NCI-H1105 (cell line): ENCODE measurements at regions not wholly inside any gene's neighbourhood (a gene's known extent, or its start where the extent isn't known, plus 50 kb on each side); places are given as distances from the start of the nearest gene placed in this dataset.

Source experiments
- DNase-seq: peaks from one replicate; lab custom pipeline; 2025; lab: John Stamatoyannopoulos, UW

DNA sequence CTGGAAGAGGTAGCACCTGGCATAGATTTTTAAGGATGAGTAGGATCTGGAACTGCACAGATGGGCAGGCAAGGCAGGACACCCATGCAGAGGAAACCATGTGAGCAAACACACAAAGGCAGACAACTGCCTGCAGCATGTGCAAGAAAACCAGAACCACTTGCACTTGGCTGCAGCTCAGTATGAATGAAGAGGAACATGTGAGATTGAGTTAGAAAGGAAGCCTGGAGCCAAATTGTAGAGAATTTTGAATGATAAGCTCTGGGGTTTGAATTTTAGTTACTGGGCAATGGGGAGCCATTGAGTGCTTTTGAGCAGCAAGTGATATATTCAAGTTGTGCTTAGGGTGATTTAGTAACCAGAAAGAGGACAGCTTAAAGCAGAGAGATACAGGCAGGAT, 583.4 kb downstream of the SOX6 start:
- DNase-seq = no peak

DNA sequence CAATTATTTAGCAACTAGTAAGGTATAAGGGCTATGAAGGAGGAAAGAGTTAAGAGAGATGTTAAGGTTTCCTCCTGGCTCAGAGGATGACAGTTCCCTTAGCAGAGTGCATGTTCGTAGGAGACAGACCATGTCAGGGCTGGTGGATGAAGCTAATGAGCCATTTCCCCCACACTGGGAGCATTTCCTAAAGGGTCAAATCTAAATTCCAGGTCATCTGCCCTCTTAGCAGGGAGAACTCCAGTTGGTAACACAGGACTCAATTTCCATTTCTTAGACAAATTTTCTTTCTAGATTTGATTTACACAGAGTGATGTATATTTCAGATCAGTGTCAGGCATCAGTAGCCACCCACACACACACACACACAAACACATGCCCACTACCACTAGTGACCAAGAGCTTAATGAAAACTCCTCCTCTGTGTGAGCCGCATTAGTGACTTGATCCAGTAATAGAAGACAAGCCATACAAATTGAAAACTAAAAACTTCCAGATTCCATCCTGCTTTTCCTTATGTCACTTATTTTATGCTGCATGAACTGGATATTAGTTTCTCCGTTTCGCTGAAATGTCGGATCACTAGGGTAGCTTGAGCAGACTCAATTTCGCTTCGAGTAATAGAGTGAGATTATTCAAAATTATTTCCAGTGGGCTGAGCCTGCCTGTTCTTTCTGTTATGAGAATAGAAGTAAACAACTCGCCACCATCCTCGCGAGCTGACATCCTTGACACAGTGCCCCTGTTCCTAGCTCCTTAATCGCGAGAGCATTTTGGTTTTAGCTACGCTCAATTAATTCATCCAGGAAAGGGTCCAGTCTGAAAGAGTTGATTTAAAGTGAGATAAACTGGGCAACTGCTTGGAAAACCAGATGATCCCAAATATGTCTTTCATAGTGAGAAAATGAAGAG, 582.6 kb downstream of the SOX6 start:
- no peak for DNase-seq

DNA sequence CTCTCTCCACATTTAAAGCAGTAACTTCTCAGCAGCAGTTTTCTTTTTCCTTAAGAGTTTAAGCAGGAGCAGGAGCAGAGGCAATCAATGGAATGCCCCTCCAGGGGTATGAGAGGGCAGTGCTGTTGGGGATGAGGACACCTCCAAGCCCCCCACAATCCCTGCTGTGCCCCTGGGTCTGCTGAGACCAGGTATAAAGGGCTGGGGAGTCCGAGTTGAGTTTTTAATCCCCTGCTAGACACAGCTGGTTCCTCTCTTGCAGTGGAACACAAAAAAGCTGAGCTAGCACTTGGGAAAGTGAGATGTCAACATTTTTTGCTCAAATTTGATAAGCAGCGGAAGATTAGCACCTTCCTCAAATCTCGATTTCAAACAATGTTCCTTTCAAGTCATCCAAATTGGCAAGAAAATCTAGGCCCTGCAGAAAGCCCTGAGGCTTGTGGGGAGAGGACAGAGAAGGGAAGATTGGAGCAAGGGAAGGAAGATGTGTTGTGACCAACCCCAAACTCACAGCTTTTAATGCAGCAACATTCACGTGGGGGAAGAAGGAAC, 581.9 kb downstream of the SOX6 start:
- DNase-seq = no peak

DNA sequence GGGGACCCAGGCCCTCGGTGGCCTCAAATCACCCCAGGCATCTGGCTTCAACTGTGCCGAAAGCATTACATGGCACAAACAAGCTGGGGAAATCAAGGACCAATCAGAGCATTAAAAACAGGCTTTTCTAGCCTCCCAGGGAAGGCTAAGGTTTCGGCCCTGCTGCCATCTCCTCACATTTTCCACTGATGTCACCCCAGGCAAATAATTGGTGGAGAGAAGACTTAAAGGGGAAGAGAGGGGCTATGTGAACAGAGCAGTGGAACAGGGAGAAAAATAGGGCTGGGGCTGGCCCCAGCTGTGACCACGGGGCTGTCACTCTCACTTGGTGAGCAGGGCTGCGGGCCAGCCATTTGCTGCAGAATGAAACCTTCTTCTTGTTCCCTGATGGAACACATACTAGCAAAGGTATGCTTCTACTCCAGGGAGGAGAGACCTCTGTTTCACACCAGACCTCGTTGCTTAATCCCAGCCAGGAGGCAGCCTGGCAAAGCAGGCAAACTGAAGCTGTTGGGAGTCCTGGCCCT, 581.3 kb downstream of the SOX6 start:
- no peak for DNase-seq

DNA sequence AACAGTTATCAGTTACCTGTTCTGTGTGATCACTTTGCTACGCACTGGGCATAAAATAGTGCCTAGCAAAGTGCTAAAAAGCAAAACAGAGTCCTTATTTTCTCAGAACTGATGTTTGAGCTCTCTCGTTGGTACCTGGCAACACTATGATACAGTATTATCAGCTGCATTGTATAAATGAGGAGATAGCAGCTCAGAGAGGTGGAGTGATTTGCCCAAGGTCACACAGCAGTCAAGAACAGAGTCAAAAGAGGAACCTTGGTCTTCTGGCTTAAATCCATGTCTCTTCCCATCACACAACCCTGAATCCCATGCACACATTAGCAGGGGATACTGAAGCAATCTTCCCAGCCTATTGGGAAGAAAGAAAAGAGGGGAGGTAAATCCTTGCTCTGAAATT, 580.5 kb downstream of the SOX6 start:
- DNase-seq = no peak

DNA sequence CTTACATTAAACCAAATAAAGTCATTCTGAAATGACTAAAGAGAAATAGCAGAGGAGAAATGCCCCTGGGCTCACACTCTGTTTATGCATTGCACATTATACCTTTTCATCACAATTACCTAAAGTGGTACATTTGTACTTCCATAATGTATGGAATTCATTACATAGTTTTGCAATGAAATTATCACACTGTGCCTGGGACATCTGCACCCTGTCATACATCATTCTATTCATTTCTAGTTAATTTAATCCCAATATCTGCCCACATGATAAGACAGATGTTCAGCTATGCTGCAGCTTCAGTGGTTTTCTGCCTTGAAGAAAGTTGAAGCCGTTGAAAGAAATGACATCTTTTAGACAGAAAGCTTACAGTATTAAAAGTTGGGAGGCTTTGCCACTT, 580.0 kb downstream of the SOX6 start:
- DNase-seq = no peak

DNA sequence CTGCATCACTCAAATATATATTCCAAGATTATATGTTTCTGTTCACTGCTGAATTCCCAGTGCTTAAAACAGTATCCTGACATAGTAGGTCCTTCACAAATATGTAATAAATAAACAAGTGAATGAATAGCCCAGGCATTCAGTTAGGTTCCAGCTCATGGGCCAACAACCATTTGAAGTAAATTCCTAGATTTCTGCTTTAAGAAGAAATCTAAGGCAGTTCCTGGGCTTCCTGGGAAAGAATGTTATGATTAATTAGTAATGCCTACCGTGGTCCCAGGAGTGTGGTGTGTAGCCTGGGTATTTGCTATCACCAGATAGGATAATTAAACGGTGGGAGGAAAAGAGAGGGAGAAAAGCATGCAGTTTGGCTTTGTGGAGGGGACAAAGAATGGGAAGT, 576.8 kb downstream of the SOX6 start:
- no peak for DNase-seq

DNA sequence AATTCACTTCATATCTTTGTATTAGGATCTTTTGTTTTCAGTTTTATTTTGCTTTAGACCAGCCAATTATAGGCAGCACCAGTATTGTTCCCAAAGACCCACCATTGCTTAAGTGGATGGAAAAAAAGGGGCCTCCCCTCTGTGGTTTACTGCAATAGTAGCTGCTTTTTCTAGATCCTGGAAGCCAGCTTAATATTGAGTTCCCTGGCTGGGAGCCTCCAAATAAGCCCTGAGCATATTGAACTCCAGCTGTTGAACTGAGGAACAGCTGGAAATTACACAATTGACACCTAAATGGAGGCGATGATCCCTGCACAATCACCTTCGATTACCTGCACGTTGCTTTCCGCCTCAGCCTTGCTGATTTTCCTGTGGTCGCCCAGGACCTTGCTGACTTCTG, 576.0 kb downstream of the SOX6 start:
- DNase-seq = no peak

DNA sequence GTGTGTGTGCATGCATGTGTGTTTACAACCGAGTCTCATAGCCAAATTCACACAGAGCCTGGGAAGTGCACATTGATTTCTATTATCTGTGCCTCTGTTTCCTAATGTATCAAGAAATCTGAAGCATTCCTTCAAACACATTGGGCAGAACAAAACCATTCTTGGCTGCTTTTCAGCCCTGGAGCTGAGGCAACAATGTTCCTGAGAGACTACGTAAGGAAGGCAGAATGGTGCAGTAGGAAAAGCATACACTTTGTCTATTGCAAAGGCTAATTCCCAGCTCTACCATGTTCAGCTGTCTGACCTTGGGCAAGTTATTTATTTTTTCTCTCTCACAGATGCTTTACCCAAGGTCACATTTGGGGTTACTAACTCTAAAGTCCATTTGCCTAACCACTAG, 575.5 kb downstream of the SOX6 start:
- no peak for DNase-seq

DNA sequence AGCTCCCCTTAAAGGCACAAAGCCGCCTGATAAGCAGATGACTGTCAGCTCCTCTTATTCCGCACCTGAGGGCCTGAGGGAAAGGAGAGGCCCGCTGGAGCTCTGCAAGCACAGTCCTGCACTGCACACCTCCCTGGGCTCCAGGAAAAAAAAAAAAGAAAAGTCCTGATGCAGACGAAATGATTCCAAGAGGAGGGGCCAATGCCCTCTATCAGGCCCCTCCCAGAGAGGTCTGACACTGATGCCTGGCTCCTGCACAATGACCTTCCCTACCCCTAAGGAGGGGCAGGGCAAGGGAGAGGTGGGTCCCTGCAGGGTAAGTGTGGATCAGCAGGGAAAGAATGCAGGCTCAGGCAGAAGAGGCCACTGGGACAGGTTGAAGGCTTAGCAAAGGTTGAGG, 572.7 kb downstream of the SOX6 start:
- no peak for DNase-seq

DNA sequence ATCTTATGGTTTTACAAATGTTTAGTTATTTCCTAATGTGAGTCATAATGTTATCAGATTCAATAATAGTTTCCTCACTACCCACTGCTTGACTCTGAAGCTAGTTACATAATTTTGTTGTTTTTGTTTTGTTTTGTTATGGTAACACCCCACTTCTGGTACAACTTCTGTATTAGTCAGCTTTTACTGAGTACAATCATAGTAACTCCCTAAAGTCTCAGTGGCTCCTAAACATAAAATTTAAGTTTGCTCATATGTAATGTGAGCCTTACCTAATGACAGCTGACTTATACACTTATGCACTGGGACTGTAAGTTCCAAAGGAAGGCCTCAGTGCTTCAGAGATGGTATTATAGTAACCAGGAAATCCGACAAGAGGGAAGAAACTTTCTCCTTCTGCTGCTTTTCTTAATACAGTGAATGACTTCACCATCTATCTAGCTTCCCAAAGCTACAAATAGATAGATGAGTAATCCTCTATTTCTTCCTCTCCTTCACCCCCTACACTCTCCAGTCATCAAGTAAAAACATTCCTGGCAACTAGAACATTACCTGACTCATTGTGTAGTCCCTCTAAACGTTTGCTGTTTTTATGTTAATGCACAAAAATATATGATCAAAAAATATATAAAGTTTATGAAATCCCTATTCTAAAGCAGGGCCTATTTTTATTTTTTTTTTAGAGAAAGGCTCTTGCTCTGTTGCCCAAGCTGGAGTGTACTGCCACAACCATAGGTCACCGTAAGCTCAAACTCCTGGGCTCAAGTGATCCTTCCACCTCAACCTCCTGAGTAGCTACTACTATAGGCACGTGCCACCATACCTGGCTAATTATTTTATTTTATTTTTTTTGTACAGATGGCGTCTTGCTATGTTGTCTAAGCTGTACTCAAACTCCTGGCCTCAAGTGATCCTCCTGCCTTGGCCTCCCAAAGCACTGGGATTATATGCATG, 563.0 kb downstream of the SOX6 start:
- DNase-seq = no peak

DNA sequence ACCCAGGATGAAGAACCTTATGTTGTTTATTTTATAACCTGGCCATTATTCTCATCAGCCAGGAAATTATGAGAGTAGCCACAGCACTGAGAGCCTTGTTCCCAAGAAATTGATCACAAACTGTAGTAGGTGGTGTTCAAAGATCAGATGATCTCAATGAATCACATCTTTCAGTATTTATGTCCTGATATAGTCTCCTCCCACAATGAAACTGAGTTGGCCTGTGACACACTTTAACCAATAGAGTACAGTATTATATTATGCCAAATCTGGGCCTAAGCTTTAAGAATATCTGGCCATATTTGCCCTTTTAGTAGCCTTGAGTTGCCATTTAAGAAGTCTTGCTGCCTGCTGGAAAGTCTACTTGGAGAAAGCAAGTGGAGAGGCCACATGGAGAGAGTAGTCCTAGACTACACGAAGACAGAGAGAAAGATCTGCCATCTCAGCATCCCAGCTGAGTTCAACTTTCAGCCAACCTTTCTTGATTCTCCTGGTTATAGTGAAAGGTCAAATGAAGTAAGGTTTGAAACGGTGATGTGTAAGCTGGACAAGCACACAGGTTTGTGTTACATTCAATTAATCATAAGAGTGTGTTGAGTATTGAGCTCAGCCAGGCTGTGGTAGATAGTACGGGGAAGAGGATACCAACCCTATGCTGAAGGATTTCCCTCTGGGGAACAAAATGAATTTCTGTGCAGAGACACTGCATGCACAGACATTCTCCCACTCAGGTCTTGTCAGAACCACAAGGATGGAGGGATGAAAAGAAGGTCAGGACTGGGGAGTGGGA, 561.8 kb downstream of the SOX6 start:
- no peak for DNase-seq

DNA sequence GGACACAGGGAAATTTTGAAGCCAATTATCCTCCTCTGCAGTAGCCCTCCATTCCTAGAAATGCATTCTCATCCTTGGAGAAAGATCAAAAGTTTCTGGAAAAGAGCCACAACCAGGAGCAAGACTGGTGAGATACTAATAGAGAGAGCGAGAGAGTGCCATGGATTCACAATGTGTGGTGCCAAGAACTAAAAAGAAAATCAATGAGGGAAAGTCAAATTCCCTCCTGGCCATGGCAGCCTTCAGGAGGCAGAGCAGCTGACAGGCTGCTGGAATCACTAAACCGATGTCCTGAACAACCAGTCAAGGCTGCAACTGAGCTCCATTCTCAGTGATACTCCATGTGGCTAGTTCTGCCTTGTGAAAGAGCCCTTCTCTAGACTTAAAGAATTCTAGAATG, 561.0 kb downstream of the SOX6 start:
- DNase-seq = no peak

DNA sequence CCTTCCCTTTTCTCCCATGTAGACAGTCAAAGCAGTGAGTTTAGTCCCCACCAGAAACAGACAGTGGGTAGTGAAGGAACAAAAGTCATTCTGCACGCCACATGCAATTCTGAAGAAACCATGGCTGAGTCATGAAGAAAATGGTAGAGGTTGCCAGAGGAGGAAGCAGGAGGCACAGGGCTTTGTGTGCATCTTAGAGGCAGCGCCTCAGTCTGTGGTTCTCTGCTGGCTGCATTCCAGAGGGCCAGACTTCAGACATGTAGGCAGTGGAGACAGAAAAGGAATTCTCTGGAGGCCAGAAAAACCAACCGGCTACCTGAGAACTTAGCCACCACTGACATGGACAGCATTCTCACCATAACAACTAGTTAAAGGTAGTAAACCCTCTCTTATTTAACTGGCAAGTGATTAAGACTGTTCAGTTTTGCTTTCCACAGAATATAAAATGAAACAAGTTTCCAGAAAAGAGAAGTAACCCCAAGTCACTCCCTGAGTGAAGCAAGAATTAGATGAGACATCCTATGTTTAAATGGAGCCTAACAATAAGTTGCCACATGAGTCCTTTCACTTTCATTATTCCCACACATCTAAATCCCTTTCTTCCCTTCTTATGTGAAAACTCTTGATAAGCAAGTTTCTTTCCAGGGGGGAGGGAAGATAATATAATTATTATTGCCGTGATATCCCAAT, 556.1 kb downstream of the SOX6 start:
- no peak for DNase-seq

DNA sequence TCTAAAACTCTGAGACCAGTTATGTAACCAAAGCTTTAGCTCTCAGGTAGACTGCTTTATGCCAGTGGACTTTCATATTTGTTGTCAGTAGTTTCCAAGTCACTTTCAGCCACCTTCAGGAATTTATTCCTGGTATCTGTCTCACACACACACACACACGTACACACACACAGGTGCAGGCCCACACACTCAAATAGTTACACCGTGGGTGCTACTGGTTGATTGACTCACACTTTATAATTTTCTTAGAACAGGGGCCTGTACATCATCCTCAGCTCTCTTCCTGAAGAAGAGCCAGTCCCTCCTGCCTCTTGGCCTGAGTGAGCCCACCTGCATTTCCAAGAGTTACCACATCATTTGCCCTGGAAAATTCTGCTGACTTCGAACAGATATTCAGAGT, 555.2 kb downstream of the SOX6 start:
- no peak for DNase-seq

DNA sequence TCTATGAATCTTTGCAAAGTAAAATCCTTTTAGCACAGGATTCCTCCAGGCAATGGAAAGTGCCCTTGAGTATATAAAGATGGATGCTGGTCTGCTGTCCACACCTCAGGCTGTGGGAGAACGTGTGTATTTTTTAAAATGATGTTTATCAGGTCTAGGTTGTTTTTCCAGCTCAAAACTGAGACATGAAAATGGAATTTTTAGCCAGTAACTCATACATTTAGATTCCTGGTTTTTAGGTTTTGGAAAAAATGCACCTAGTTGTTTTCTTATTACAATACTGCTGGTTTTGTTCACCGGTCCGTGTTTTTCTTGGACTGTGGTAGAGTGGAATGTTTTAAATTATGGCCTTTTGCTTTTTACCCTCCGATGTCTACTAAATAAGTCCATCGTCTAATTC, 554.7 kb downstream of the SOX6 start:
- DNase-seq = no peak

DNA sequence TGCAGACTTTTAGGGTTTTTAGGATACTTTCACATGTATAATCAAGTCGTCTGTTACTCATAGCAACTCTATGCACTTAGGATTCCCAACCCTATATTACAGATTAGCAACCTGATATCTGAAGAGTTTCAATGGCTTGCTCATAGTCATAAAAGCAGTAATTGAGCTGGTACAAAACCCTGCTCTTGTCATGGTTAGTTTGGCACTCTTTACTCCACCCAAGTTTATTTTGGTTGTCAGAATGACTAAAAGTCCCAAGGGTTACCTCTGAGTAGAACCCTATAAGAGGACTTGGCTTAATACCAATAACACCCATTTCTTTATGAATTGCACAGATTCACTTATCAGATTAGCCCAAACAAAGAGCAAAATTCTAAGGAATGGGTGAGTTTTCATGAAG, 550.6 kb downstream of the SOX6 start:
- no peak for DNase-seq

DNA sequence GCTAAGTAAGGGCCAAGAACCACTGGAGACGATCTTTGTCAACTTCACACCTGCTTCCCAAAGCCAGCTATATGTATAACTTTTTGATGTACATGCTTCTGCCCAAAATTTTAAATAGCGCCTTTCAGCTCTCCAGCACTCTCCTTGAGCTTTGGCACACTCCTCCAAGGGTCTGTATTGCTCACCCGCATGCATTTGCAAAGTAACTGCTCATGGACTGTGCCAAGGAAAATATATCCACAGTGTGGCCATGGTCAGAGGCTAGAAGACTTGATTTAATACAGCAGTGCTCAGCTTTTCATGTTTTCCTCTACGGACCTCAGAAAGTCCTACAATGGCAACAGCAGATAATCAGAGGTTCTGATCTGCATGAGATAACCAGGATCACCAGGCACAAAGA, 550.1 kb downstream of the SOX6 start:
- DNase-seq = no peak

DNA sequence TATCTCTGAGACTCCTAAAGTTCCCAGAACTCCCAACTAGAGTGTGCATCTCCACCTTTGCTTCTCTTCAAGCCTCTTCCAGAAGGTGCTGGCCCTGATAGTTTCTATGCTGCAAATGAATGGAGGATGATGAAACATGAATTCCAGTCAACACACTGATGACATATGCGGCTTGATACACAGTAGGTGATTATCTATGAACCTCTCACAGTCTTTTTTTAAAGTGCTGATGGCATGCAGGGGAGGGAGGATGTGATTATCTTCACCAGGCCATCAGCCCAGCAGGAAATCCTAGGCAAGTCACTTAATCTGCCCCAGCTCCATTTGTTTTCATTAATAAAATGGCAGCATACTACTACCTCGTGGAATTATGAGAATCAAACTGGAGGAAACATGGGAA, 548.5 kb downstream of the SOX6 start:
- DNase-seq = no peak

DNA sequence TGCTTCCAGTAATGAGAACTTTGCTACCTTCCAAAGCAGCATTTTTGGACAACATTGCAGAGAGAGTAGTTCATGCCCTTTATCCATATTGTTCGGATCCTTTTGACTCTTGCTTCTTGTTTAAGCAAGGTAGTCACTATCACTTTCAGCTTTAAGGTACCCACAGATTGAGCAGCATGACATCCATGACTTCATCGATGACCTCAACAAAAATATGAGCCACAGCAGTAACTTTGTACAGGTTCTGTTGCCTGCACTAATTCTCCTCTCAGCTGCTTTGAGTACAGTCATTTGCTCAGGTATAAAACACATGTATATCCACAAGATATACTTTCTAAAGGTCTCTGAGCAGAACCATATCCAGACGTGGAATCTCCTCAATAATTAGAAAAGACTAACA, 546.3 kb downstream of the SOX6 start:
- no peak for DNase-seq

DNA sequence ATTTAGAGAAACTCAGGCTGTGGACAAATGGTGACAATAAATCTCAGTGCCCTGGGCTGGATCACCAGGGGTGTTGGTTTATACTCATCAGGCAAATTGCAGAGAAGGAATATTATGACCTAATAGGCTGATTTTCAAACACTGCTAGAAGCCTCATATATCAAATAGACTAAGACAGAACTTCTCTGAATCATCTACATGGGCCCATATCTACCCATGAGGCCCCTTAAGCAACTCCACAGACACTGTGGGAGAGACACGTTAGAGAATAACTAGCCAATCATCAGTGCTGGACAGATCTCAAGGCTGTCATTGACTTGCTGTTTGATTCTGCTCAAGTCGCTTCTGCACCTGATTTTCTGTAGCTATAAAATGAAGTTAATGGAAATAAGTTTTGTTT, 545.8 kb downstream of the SOX6 start:
- DNase-seq = no peak
